ENCODE measurements at regions not wholly inside any gene's neighbourhood (a gene's known extent, or its start where the extent isn't known, plus 50 kb on each side); places are given as distances from the start of the nearest gene placed in this dataset.

DNA sequence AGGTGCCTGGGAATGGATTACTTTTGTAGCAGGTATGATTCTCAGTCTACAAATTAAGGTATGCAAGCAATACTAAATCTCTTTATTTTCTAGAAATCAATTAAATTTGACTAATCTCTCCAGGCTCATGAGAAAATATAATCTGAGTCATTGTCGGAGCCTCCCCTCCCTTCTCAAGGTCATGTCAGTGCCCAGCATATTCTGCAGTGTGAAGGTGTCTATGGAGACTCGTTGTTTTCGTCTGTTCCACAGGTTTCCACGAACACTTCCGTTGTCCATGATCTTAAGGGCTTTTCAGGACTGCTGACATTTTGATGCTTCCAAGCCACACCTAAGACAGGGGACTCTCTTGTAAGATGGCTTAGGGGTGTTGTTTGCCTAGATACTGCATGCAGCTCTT lies 56.6 kb upstream of the SCOC start:
- no peak for DNase-seq

DNA sequence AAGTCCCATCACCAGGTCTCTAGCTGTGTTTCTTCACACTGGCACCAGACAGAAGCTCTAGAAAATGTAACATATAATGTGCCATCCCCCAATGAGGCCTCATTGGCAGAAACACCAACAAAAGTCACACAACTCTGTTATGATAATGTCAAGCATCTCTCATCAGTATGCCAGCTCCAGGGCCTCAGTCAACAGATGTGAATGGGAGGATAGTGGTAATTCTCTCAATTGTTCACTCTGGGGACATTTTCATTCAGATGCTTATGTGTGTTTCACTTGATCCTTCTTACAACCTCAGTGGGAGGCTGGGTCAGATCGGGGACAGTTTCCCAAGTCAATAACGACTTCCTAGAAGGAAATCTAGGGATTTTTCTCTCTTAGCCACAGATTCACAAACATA lies 57.5 kb upstream of the SCOC start:
- no peak for DNase-seq

DNA sequence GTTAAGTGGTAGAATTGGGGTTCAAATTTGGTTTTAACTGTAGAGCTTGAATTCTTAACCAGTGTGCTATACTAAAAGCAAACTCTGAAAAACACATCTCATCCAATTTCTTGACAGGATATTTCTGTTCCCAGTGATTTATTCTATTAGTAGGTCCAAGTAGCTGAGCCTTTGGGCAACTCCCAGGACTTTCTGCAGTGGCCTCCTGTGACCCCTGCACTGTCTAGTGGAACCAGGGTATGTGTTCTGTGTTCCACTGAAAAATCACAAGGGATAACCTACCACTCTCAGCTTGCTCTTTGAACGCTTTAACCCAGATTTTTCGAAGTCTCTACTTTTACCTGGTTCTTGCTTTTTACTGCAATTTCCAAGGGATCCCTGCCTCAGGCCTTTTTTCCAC lies 58.0 kb upstream of the SCOC start:
- no peak for DNase-seq

DNA sequence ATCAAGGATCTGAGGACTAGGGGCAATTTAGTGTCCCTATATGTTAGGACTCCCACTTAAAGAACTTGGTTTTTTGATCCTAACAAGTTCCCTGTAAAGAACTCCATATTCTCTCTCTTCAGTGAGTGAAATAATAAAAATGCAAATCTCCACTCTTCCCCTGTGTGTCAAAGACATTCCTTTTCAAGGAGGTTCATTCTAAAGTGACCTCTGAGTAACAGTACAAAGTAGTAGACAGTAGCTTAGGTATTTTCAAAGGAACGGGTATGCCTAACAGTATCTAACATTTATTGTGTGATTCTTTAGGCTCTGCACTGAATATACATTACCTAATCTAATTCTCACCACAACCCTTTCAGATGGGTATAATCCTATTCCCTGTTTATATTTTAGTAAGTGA lies 58.4 kb upstream of the SCOC start:
- DNase-seq: no peak

DNA sequence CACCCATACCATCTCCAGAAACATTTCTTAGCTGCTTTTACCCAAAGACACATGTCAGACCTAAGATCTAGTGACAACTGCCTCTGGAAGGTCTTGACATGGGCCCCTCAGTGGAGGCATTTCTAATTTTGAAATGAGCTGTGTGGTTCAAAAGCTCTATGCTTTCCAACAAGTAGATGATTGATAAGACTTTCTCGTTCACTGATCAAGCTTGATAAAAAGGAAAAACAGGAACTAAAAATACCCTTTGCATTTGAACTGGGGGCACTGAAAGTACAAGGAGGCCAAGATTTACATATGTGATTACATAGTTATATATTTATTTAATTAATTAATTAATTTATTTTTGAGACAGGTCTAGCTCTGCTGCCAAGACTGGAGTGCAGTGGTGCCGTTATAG lies 61.3 kb upstream of the SCOC start:
- peak; percentile 62 for DNase-seq

DNA sequence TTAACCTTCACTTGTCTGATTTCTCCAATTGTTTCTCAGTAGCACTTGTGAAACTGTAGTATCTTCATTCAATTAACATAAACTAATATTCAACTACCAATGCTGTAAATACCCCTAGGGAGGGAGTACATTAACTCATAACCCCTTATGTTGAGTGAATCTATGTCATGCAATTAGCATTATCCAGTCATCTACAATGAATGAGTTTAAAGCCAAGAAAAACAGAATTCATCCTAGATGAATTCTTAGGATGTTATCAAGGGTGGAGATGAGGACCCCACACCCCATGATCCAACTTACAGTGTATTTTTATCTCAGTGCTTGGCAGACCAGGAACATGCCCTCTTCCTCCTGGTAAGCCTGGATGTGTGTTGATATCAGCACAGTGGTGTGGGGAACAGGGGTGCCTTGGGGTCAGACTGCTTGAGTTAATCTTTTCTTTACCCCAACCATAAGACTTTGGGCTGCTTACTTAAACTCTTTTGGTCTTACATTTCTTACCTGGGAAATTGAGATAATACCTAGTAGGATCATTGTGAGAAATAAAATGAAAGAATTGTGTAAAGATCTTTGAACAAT lies 62.1 kb upstream of the SCOC start:
- peak; percentile 82 for DNase-seq

DNA sequence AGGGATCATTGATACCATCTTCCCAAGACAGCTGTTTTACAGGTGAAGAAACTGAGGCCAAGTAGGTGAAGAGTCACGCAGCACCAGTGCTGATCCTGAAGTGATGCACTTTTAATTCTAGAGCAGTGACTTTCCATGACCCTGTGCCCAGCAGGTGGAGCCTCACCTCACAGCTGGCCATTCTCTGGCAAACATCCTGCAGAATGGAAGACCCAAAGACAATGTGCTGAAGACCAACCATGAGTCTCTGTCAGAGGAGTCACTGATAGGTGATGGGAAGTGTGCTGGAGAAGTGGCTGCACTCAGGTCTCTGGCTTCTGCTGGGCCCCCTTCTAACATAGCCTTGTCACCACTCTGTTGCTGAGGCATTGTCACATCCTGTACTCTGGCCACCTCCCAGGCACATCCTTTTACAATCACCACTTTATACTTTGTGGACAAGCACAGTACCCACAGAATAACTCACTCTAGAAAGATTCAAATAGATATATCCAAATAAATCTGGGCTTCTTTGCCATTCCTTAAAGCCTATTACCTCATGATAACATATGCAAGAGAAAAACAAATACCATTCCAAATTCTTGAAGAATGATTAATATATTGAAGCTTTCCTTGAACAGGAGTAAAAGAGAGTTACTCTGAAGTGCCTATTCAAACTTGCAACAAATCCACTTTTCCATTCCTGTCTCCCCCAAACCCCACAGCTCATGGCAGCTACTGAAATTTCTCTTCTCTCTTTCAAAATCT lies 64.1 kb upstream of the SCOC start:
- peak; percentile 18 for DNase-seq

DNA sequence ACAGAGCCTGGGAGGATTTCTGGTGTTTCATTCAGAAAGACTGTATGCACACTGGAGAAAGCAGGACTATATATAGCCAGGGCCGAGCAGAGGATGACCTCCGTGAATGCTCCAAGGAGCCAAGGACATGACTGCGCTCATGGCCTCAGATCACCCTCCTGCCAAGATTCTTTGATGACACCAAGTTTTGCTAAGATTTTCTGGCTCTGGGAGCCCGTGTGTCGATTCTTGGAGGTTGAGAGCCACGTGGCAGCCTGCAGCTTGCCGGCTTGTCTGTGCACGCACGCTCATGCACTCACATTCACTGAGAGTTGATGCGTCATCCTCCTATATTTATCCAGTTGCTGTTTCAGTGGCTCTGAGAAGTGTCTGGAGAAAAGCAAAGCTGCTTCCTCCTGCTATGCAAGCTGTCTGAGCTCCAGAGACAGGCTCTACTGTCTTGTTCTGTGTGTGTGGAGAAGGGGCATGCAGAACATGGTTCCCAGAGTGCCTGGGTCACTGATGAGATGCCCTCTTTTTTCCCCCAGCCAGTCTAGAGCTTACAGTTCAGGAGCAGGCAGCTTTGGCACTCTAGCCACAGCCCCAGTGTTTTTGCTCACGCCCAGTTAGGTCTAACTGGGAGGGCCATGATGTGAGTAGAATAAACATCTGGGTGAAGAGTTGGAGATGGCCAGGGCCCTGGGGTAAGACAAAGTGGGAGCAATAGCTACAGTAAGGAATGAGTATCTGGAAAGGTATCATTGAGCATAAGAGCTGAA lies 64.9 kb upstream of the SCOC start:
- DNase-seq: no peak

DNA sequence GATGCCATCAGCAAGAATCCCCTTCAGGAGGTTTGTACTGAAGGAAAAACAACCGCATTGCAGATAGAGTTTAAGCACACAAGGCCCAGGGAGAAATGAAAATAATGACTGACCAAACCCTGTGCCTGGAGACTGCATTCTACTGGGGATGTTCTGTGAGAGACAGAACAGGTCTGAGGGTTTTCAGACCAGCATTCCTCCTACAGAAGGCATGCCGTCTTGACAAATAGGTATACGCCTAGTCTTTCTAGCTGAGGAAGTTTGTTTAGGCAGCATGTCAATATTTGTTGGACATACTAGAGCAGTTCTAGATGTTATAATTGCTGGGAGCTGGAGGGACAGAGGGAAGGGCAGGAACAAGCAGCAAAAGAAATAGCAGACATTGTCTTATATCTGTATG lies 68.4 kb upstream of the SCOC start:
- no peak for DNase-seq

DNA sequence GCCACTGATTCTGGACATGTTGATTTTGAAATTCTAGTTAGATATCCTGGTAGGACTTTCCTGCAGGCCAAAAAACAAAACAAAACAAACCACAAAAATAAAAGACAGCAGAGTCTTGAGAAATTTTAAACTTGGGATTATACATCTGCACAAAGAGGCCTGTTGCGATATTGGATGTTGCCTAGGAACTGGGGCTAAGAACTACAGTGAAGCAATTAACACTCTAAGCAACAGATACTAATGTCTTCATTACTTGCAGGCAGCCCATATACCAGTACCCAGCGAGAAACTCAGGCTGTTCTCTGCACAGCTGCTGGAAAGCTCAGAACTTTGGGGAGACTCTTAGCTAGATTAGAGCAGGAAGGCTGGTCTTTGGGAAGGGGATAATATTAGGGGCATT lies 69.1 kb upstream of the SCOC start:
- no peak for DNase-seq

DNA sequence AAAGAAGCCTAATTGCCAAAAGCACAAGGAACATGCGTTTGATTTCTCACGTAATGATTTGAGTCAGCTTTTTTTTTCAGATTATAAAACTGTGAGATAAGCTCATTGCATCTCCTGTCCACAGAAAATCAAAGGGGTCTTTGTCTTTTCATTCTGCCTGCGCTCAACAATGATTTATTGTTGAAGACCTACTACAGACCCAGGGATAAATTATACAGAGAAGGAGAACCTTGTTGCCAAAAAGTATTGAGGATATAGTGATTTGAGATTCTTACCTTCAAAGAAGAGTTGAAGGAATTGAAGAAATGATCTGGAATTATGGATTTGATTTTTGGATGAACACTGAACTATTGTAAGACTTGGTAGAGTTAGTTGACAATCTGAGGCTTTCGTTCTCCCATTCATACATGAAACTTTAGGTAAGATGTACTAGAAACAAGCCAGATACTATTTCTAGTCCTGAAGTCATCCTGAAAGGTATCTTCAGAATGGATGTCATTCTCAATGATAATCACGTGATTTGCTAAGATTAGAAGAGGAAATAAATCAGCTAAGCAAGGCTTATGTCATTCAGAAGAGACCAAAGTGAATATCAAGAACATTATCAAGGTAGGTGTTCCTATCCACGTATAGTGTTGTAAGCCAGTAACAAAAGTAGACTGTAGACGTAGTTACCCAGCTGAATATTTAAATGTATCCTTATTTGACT lies 71.1 kb upstream of the SCOC start:
- DNase-seq: no peak

DNA sequence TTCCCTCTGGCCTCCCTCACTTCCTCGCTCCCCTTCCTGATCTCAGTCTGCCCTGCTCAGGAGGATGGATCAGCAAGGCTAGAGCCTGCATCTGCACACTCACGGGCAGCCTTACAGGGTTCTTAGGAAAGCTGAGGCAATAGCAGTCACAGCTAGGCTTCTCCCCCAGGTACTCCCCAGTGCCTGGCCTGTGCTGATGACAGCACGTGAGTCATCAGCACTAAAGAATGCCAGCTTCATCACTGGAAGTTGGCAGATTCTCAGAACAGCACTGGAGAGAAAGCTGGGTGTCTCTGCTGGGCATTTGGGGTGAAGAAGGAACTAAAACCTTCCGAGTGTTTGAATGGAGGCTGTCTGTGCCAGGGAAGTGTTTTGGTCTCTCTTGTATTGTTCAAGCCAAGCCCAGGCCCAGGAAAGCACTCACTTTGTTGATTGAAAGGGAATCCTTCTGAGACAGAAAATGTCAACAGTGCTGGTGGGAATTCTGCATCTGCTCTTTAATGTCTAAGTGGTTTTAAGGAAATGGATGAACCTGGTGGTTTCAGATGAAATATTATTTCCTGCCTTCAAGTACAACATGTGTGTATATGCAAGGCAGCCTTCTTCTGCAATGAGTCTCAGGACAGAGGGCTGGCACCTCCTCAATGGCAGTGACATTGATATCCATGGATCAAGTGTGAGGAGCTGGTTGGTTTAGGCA lies 73.0 kb upstream of the SCOC start:
- no peak for DNase-seq

DNA sequence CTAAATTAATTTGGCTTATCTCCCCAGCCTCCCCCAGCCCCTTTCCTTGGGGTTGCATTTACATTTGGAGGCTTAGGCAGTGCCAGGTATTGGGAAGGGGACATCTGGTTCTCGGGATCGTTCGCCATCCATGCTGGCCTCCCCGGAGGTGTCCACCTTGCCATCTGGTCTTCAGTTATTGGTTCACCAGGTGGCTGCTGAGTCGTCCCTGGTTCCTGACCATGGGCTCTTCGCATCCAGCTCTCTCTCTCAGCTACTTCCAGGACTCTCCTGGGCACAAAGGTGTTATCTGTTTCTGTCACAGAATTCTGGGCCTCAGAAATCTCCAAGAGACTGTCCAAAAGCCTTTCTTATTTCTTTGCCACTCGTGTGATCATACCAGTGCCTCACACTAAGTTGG lies 75.4 kb upstream of the SCOC start:
- no peak for DNase-seq

DNA sequence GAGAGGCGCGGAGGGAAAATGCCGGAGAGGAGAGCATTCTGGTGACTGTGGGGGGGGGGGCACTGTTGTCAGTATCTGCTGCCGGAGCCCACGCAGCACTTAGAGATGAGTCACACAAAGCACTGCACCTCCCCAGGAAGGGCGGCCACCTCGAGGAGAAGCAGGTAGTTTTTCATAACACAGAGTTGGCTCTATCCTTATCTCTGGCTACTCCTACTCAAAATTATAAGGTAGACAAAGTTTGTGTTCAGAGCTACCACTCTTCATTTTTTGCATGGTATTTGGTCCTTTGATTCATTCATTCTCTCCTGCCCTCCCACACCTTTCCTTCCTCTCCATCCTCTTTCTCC lies 76.2 kb upstream of the SCOC start:
- no peak for DNase-seq

DNA sequence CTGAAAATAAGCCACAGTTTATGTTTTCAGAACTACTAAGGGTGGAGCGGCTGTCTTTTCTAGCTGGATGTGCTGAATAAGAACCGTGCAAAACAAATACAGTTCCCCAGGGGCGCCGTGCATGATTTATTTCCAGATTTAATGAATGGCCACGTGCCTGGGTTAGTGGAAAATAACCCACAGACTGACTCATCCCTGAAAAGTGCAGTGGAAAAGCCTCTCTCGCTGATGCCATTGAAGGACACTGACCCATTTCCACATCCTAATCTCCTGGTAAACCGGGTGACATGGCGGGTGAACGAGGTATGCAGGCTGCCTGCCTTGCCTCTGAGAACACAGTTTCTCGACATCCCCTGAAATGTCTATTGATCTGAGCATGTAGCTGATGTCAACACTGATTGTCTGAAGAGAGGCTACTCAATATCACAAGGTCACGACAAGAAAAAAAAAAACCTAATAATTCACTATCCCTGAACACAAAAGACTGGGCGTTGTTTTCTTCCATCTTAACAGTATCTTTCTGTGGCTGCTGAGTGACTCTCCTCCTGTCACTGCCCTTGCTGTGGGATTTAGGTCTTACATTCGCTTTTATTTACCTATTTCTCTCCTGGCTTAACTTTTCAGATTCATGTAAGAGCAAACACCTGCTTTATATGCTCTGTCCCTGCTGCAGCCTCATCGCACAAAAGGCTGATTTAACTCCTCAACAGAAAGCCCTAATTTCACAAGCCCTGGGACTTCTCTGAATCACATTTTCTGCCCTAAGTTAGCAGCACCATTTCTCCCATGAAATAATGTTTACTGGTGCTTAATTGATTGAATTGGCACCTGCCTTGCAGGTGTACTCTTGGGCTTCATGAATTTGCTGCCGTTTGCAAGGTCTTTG lies 76.9 kb upstream of the SCOC start:
- DNase-seq: no peak

DNA sequence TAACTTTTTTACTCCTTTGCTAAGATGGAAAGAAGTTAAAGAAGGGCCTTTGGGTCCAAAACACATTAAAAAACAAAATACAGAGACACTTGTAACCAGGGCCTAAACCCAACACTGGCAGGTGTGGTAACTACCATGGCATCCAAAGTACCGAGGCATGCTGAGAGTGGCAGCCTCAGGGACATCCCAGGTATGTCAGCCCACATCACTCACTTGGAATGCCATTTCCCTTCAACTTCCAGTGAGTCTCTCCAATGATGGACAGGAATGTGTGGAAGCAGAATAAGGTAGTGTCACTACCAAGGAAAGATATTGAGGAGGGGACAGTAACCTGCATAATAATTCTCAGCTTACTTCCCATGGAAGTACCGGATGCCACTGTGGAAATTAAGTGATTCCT lies 79.5 kb upstream of the SCOC start:
- no peak for DNase-seq

DNA sequence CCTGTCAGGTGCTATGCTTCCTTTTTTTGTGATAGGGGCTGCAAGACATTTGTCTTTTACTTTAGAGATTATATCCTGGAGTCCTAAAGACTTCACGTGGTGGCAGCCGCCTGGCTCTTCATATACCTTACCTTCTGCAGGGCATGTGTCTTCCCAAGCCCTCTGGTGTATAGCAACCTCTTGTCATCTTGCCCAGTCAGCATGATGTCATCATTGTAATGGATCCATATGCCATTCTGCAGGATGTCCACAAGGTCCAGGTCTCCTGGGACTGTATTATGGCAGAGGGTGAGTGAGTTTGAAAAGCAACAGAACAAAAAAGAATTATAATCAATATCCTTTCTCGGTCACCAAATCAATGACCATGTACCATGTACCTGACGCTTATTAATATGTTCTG lies 82.2 kb upstream of the SCOC start:
- no peak for DNase-seq

DNA sequence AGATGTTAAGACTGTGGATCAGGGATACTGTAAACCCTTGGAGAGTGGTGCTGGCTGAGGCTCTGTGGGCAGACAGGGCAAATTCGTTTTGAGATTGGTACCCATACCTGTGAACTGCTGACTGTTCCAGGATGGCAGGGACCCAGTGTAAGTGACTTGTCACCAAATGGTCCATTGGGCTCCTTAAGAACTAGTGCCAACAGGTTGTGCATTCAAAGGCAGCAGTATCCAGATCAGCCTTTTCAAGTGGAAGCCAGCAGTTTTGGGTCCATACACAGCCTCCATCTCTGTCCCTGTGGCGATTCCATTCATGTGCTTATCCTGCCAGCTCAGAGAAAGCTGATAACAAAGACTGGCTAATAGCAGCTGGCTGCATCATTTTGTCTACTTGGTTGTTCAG lies 84.0 kb upstream of the SCOC start:
- no peak for DNase-seq

DNA sequence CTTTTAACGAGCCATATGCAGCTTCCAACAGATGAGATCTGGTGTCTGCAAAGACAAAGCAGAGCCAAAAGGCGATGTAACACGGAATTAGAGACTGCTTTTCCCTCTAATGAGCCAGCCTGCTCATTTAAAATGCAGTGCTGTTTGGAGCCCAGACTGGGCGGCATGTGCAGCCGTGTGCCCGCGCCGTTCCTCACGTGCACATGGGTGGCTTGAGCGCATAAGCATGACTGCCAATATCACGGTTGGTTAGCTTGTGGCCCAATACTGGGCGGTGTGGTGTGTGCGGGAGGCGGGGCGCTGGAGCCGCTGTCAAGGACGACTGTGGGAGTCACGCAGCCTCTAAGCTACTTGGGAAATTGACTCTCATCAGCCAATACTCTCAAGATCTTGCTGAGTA lies 87.0 kb upstream of the SCOC start:
- no peak for DNase-seq

DNA sequence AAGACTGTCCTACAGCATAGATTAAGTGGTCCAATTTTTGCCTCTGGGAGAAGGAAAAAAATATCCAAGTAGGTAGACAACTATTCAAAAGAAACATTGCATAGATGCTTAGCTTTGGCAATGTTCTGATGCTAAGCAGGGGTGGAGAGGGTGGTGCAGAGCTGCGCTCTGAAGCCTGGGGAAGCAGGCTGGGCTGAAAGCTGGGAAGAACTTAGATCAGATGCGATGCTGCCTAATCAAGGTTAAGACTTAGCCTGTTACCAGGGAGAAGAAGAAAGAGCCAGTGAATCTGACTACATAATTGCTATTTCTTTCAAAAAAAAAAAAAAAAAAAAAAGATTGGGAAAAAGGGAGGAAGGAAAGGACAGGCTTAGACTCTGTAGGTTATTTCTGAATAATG lies 89.0 kb upstream of the SCOC start:
- DNase-seq: no peak

DNA sequence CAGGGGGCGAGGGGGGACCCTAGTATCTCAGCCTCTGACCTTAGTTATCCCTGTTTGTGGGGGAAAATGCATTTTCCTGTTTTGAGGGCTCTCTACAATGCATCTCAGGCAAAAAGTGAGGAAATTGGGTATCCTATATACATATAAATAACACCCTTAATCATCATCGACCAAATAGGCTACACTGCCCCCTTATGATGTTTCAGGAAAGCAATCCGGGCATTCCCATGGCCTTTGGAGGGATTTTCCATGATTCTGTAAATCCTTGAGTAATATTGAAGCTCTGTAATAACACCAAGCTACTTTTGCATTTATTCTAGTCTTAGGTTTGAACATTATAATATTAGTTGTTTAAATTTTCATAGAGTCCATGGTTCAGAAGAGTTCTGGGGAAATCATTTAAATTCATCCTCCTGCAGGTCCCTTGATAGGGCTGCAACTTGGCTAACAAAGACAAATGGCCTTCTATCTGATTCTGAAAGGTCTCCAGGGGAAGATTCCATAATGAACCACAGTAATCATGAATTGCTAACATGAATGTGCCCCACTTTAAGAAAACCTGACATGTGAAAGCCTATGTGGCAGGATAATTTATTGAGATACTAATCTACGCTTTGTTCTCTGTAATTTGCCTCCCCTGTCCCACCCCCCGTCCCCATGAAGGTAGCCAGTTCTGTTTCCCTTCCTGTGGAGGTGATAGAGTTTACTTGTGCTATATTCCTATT lies 91.5 kb upstream of the SCOC start:
- no peak for DNase-seq

DNA sequence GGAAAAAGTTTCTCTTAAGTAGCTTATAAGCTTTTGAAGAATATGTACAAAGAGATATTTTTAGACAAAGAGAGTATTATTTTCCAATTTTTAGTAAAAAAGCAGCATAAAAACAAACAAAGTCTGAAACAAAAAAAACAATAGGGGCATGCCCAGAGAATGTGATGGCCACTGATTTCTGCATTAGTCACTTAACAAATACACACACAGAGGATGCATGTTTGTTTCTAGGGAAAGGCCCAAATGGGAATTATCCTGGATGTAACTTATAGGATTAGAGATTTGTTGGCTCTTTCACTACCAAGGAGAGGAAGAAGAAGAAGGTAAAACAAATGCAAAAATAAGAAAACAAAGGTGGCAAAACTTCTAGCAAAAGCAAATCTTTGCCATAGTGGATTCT lies 95.9 kb upstream of the SCOC start:
- DNase-seq: no peak

Data from hematopoietic multipotent progenitor cell treated with erythropoietin and hydrocortisone succinate and interleukin-3 and kit ligand, for 6 days (in vitro differentiated cells).